GM12878 (cell line): ENCODE measurements at regions not wholly inside any gene's neighbourhood (a gene's known extent, or its start where the extent isn't known, plus 50 kb on each side); places are given as distances from the start of the nearest gene placed in this dataset.

Experiments
- ATAC-seq: fragments of 200-7000 bp; cut with Tn5 transposase; 3 replicates; pipeline ENCODE4 v1.9.1; 2020; ENCODE audit warnings: mild to moderate bottlenecking, moderate library complexity
- BruUV-seq: library from RNA; stranded (reverse); fragments of 400-500 nt; replicated peaks from 2 replicates; lab custom pipeline; 2021; lab: Mats Ljungman, UMichigan
- CTCF ChIA-PET: fragments of 300-600 bp; sonication (Branson Sonifier 250); formaldehyde crosslinking; extraction: SDS; loops from one replicate; lab custom pipeline; 2021; ENCODE audit warnings: inconsistent platforms; lab: Yijun Ruan, JAX
- POLR2A ChIA-PET: fragments of 350-600 bp; formaldehyde crosslinking; extraction: SDS; loops from one replicate; lab custom pipeline; 2021; ENCODE audit warnings: inconsistent platforms; lab: Charles Lee
- RAD21 ChIA-PET: fragments of 300-600 bp; sonication (Branson Sonifier 250); formaldehyde crosslinking; loops from one replicate; lab custom pipeline; 2023; ENCODE audit warnings: antibody characterized with exemption; ENCODE audit not compliant: unreplicated experiment; lab: Charles Lee
- SMC1A ChIA-PET: fragments of 300-600 bp; sonication (Branson Sonifier 250); formaldehyde crosslinking; loops from one replicate; lab custom pipeline; 2023; ENCODE audit not compliant: unreplicated experiment, uncharacterized antibody; lab: Charles Lee
- DNase-seq: peaks from one replicate; pipeline ENCODE4 v3.0.0-alpha.2; 2011; ENCODE audit warnings: low read depth, low spot score
- FAIRE-seq: peaks from 3 replicates; lab custom pipeline; 2011; peaks lifted over from hg19 to GRCh38; lab: Jason Lieb, UNC
- H2AFZ ChIP-seq: 2 replicates; pipeline ENCODE4 v1.6.0; 2011; ENCODE audit warnings: low read depth, low read length, control low read depth; ENCODE audit not compliant: control insufficient read depth
- H3K27ac ChIP-seq: 2 replicates; pipeline ENCODE4 v1.5.1; 2011; ENCODE audit warnings: control low read depth; ENCODE audit not compliant: control insufficient read depth, insufficient read depth
- H3K27me3 ChIP-seq, 2 experiments: replicated peaks in 1 of 2; 2 replicates each; pipeline versions ENCODE4 v1.6.0 to v1.6.1; 2011; ENCODE audit warnings: low read length in 1 of 2; ENCODE audit not compliant: control insufficient read depth in 2 of 2, insufficient read depth in 2 of 2
- H3K36me3 ChIP-seq, 2 experiments: 2 replicates each; pipeline ENCODE4 v1.5.1; 2011; ENCODE audit warnings: low read length in 1 of 2; ENCODE audit not compliant: control insufficient read depth in 2 of 2, insufficient read depth in 2 of 2
- H3K4me1 ChIP-seq: 2 replicates; pipeline ENCODE4 v1.6.1; 2011; ENCODE audit warnings: mild to moderate bottlenecking, low read length, moderate library complexity, mixed read lengths; ENCODE audit not compliant: control insufficient read depth, insufficient read depth
- H3K4me2 ChIP-seq: 2 replicates; pipeline ENCODE4 v1.6.0; 2011; ENCODE audit warnings: control low read depth; ENCODE audit not compliant: control insufficient read depth, insufficient read depth
- H3K4me3 ChIP-seq: fragments of 200-600 bp; sonication (generic); 2 replicates; pipeline ENCODE4 v1.5.1; 2016
- H3K79me2 ChIP-seq: 2 replicates; pipeline ENCODE4 v1.6.0; 2011; ENCODE audit warnings: low read length; ENCODE audit not compliant: control insufficient read depth, insufficient read depth
- H3K9ac ChIP-seq: 2 replicates; pipeline ENCODE4 v1.8.0; 2011; ENCODE audit warnings: low read length, control low read depth, mixed read lengths; ENCODE audit not compliant: control insufficient read depth, insufficient read depth
- H3K9me3 ChIP-seq: replicated peaks from 3 replicates; pipeline ENCODE4 v1.5.1; 2011; ENCODE audit warnings: mild to moderate bottlenecking, low read length; ENCODE audit not compliant: control insufficient read depth, insufficient read depth
- H4K20me1 ChIP-seq: 2 replicates; pipeline ENCODE4 v1.6.0; 2011; ENCODE audit not compliant: control insufficient read depth, insufficient read depth
- ATF2 ChIP-seq: IDR thresholded peaks from 2 replicates; pipeline ENCODE4 v1.6.1; 2012; ENCODE audit warnings: low read length, inconsistent platforms
- BCL11A ChIP-seq: IDR thresholded peaks from 2 replicates; pipeline ENCODE4 v1.6.1; 2011; ENCODE audit warnings: low read depth, low read length
- BMI1 ChIP-seq: fragments of 450-650 bp; IDR thresholded peaks from 2 replicates; pipeline ENCODE4 v1.6.1; 2016; ENCODE audit warnings: mild to moderate bottlenecking, moderate library complexity, borderline replicate concordance
- CREM ChIP-seq: IDR thresholded peaks from 2 replicates; pipeline ENCODE4 v1.6.1; 2014; ENCODE audit warnings: antibody characterized with exemption, low read depth
- ETV6 ChIP-seq, 2 experiments: fragments of 450-650 bp in 1 of 2; IDR thresholded peaks in 1 of 2; conservative IDR thresholded peaks in 1 of 2; 2 replicates each; pipeline ENCODE4 v1.6.1; 2014; ENCODE audit warnings: antibody characterized with exemption in 1 of 2, borderline replicate concordance in 1 of 2, low read depth in 1 of 2, mild to moderate bottlenecking in 1 of 2, moderate library complexity in 1 of 2
- MXI1 ChIP-seq: fragments of 150-350 bp; IDR thresholded peaks from 2 replicates; pipeline ENCODE4 v1.6.1; 2011; ENCODE audit warnings: low read depth, mild to moderate bottlenecking, inconsistent platforms, low read length, improper control_type of control experiment
- SIN3A ChIP-seq: IDR thresholded peaks from 2 replicates; pipeline ENCODE4 v1.6.1; 2012; ENCODE audit warnings: low read depth, low read length, improper control_type of control experiment
- SPI1 ChIP-seq: IDR thresholded peaks from 2 replicates; pipeline ENCODE4 v1.6.1; 2011; ENCODE audit warnings: low read depth, mild to moderate bottlenecking, low read length, moderate library complexity, borderline replicate concordance; ENCODE audit not compliant: insufficient read depth
- SREBF2 ChIP-seq: IDR thresholded peaks from 2 replicates; pipeline ENCODE4 v1.6.1; 2012; ENCODE audit warnings: mild to moderate bottlenecking, low read length
- ZNF592 ChIP-seq: fragments of 450-650 bp; IDR thresholded peaks from 2 replicates; pipeline ENCODE4 v1.6.1; 2017; ENCODE audit warnings: mild to moderate bottlenecking, moderate library complexity
- ZNF622 ChIP-seq: fragments of 450-650 bp; IDR thresholded peaks from 2 replicates; pipeline ENCODE4 v1.6.1; 2017; ENCODE audit warnings: mild to moderate bottlenecking, inconsistent platforms
- WGBS: methylation state at CpG from one replicate; pipeline ENCODE4 v1.1.6; 2016; ENCODE audit warnings: low lambda C conversion rate; ENCODE audit not compliant: insufficient replicate concordance, insufficient coverage; ENCODE audit errors: missing lambda C conversion rate; 5-methylcytosine and 5-hydroxymethylcytosine counted together
- in situ Hi-C: fragments of 300-500 bp; cut with MboI; formaldehyde crosslinking; loops from 9 replicates; pipeline ENCODE4 v1.14.3; 2018; ENCODE audit warnings: mixed read lengths
- intact Hi-C: fragments of 100-400 bp; cut with micrococcal nuclease; formaldehyde crosslinking; loops from one replicate; pipeline ENCODE4 v1.14.2; 2022; ENCODE audit not compliant: unreplicated experiment

GRCh38 chr13:50369646-50370045, 354.4 kb downstream of the KCNRG start:
- H2AFZ ChIP-seq, result no peak overlapping the region
- ChIA-PET SMC1A (no interaction called here), CTCF (no interaction called here), RAD21 (no interaction called here), POLR2A (no interaction called here)
- in situ Hi-C loops (no loop called here), intact Hi-C loops (loop anchor here (5.0 kb wide), 3 partner anchors 242 to 543 kb away; no protein-coding TSS in a partner anchor)
- FAIRE-seq (no peak), DNase-seq (no peak), ATAC-seq (no peak)
- H3K4me2 ChIP-seq, result no peak overlapping the region
- no peak overlapping the region for H3K9ac ChIP-seq
- peaks cover 29% of the 10 kb centered on the region for H3K4me1 ChIP-seq
- H3K36me3 ChIP-seq, result no peaks in the 10 kb centered on the region
- H3K9me3 ChIP-seq, result peaks cover 6% of the 10 kb centered on the region; the same call in 2 of the 3 replicates
- TF ChIP-seq SIN3A, result no peak
- H4K20me1 ChIP-seq, result no peaks in the 10 kb centered on the region
- 67% methylated on average over 2 of the region's 2 CpGs for WGBS
- H3K4me3 ChIP-seq, result no peak overlapping the region
- BruUV-seq, result no TSS peak
- no peaks in the 10 kb centered on the region; a peak in 1 of 4 replicates for H3K27me3 ChIP-seq
- H3K27ac ChIP-seq, result no peak overlapping the region
- no peaks in the 10 kb centered on the region for H3K79me2 ChIP-seq

GRCh38 chr13:50370303-50370950, 355.2 kb downstream of the KCNRG start:
- peaks cover 6% of the 10 kb centered on the region; the same call in 2 of the 3 replicates for H3K9me3 ChIP-seq
- peak overlapping the region; percentile 25 for H3K4me2 ChIP-seq
- CTCF ChIA-PET, result no interaction called here
- ATAC-seq (peak; percentile 63), FAIRE-seq (peak; percentile 18), DNase-seq (peak; percentile 38)
- H2AFZ ChIP-seq, result no peak overlapping the region
- 2% methylated on average over 5 of the region's 5 CpGs for WGBS
- POLR2A ChIA-PET, result no interaction called here
- intact Hi-C loops, result no loop called here
- H3K27me3 ChIP-seq, result no peaks in the 10 kb centered on the region; a peak in 1 of 4 replicates
- peaks cover 26% of the 10 kb centered on the region for H3K4me1 ChIP-seq
- H3K79me2 ChIP-seq, result no peaks in the 10 kb centered on the region
- no peak overlapping the region for H3K4me3 ChIP-seq
- in situ Hi-C loops, result no loop called here
- RAD21 ChIA-PET, result no interaction called here
- no peak overlapping the region for H3K27ac ChIP-seq
- SMC1A ChIA-PET, result no interaction called here
- H3K36me3 ChIP-seq, result no peaks in the 10 kb centered on the region
- no peaks in the 10 kb centered on the region for H4K20me1 ChIP-seq
- BruUV-seq, result no TSS peak
- H3K9ac ChIP-seq, result no peak overlapping the region
- no peak for TF ChIP-seq ZNF592
- TF ChIP-seq ZNF622, result no peak
- TF ChIP-seq BCL11A, result peak; percentile 63; the same call in 1 of the 2 replicates
- peak; percentile 48; the same call in 1 of the 2 replicates for TF ChIP-seq ATF2
- no peak for TF ChIP-seq SREBF2
- peak; percentile 26; the same call in 1 of the 2 replicates for TF ChIP-seq CREM
- 0 out of 2 replicates have a peak, but pooled peaks have one; percentile 22 for TF ChIP-seq BMI1
- TF ChIP-seq ETV6 (conservative IDR thresholded peaks at IDR 0.05 in 1 of 2, IDR thresholded peaks at IDR 0.05 in 1 of 2; ENCODE audit: borderline replicate concordance in 1 of 2, low read depth in 1 of 2), result no peak
- peak; percentile 94 for TF ChIP-seq SPI1
- TF ChIP-seq MXI1, result no peak
